ENCODE measurements at regions not wholly inside any gene's neighbourhood (a gene's known extent, or its start where the extent isn't known, plus 50 kb on each side); places are given as distances from the start of the nearest gene placed in this dataset.
"Not testable (repeated sequence)": the region's sequence is repeated elsewhere in the genome, so short reads cannot be mapped to it uniquely, and the experiment has no call there.

GRCh38 chr7:73928644-73929043, 67.7 kb downstream of the TMEM270 start:
- H3K27me3 ChIP-seq (ENCODE audit: control insufficient read depth, insufficient read depth, low read length); H4K5ac ChIP-seq (ENCODE audit: low read depth, low read length); H2BK20ac ChIP-seq (ENCODE audit: low read depth, low read length); H3K9me1 ChIP-seq (ENCODE audit: insufficient read depth, low read length); H3K27ac ChIP-seq (ENCODE audit: insufficient read depth, low read length); H3K56ac ChIP-seq (ENCODE audit: extremely low read depth, insufficient read depth, low read length); BruUV-seq (replicated peaks); H2BK120ac ChIP-seq (ENCODE audit: low read depth, low read length); H3K36me3 ChIP-seq (ENCODE audit: control insufficient read depth, insufficient read depth, low read length); H4K8ac ChIP-seq (ENCODE audit: low read depth in 2 of 2, low read length in 2 of 2); H2AK9ac ChIP-seq (replicated peaks; ENCODE audit: low read depth, low read length, poor library complexity); H3K4me2 ChIP-seq (ENCODE audit: low read depth, low read length); dilution Hi-C loops (cut with HindIII; ENCODE audit: low sequenced_read_pairs, unreplicated experiment); POLR2A ChIA-PET (ENCODE audit: unreplicated experiment); H3K9ac ChIP-seq (ENCODE audit: low read depth, low read length); H3K14ac ChIP-seq (replicated peaks; ENCODE audit: low read depth, low read length); H3K23ac ChIP-seq (ENCODE audit: low read depth, low read length); H3K79me1 ChIP-seq (ENCODE audit: low read depth in 1 of 2, low read length in 2 of 2); H4K91ac ChIP-seq (ENCODE audit: insufficient read depth, low read depth, low read length); DNase-seq; H2AK5ac ChIP-seq (ENCODE audit: low read depth, low read length); H3K4me3 ChIP-seq (ENCODE audit: insufficient read depth, low read depth, low read length); H2BK5ac ChIP-seq (ENCODE audit: low read depth, low read length, poor library complexity, severe bottlenecking); H3K4me1 ChIP-seq (ENCODE audit: control insufficient read depth, insufficient read depth, low read length); H4K20me1 ChIP-seq (ENCODE audit: insufficient read depth, low read length); H3K4ac ChIP-seq (ENCODE audit: low read depth, low read length); H2AFZ ChIP-seq (replicated peaks; ENCODE audit: low read length, poor library complexity); ATAC-seq (ENCODE audit: low read depth); in situ Hi-C loops (cut with MboI; ENCODE audit: low sequenced_read_pairs); H2BK15ac ChIP-seq (ENCODE audit: low read depth, low read length); H3K18ac ChIP-seq (ENCODE audit: low read depth, low read length): not testable (repeated sequence)
- H3K9me3 ChIP-seq (ENCODE audit: control insufficient read depth, insufficient read depth, low read length) = peaks cover 12% of the 10 kb centered on the region
- intact Hi-C loops (cut with micrococcal nuclease) = loop anchor here (5.0 kb wide), 1 partner anchor 34 kb away; no protein-coding TSS in a partner anchor
- CTCF ChIA-PET = interaction anchor here (0.6 to 0.7 kb wide), 2 partner anchors 9 to 1806 kb away, joined by 3 to 7 read pairs; no protein-coding TSS in a partner anchor
- WGBS, 2 experiments (ENCODE audit: extremely low coverage in 2 of 2, insufficient read length in 1 of 2) = no CpG with 5 or more reads among the region's 9 CpGs

Data from IMR-90 (cell line).